C4-2B (cell line): ENCODE measurements at regions not wholly inside any gene's neighbourhood (a gene's known extent, or its start where the extent isn't known, plus 50 kb on each side); places are given as distances from the start of the nearest gene placed in this dataset.

ENCODE experiments used
- ZFX ChIP-seq: fragments of 450-650 bp; IDR thresholded peaks from 2 replicates; pipeline ENCODE4 v1.6.1; 2017
- TF ChIP-seq, protein P1 (sequence below): fragments of 450-650 bp; conservative IDR thresholded peaks from 2 replicates; pipeline ENCODE4 v1.5.1; 2017; ENCODE audit warnings: mild to moderate bottlenecking

DNA sequence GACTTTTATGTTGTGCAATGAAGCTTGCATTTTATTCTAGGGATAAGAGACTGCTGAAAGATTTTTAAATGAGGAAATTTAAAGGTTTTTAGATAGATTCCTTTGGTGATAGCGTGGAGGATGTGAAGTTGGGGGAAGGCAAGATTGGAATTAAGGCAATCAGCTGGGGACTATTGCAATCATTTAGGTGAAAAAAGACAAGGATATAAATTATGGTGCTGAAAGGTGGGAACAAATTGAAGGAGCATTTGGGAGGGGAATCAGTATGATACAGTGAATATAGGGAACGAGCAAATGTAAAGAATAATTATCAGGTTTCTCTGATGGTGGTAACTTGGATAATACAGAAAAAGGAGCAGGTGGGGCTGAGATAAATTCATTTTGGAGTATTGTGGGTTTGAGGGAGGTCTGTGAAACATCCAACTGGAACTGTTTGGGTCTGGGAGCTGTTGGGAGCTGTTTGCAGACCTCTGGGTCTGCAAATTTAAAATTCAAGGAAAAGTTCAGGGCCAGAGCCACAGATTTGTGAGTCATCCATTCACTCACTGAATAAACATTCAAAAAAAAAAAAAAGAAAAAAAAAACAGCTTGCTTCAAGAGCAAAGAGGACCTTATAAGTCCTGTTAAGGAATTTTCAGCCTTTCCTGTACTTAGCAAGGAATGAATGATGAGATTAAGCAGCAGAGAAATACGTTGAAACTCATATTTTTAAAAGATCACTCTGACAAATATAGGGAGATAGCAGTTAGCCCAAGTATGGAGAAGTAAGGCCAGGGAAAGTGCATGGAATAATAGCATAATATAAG lies 257.5 kb upstream of the FN1 start:
- TF ChIP-seq, protein P1, sequence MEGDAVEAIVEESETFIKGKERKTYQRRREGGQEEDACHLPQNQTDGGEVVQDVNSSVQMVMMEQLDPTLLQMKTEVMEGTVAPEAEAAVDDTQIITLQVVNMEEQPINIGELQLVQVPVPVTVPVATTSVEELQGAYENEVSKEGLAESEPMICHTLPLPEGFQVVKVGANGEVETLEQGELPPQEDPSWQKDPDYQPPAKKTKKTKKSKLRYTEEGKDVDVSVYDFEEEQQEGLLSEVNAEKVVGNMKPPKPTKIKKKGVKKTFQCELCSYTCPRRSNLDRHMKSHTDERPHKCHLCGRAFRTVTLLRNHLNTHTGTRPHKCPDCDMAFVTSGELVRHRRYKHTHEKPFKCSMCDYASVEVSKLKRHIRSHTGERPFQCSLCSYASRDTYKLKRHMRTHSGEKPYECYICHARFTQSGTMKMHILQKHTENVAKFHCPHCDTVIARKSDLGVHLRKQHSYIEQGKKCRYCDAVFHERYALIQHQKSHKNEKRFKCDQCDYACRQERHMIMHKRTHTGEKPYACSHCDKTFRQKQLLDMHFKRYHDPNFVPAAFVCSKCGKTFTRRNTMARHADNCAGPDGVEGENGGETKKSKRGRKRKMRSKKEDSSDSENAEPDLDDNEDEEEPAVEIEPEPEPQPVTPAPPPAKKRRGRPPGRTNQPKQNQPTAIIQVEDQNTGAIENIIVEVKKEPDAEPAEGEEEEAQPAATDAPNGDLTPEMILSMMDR, result no peak
- no peak for TF ChIP-seq ZFX
